H9 (cell line): ENCODE measurements at regions not wholly inside any gene's neighbourhood (a gene's known extent, or its start where the extent isn't known, plus 50 kb on each side); places are given as distances from the start of the nearest gene placed in this dataset.

Source experiments
- DNase-seq: peaks from one replicate; pipeline ENCODE4 v3.0.0-alpha.2; 2017
- H2AFZ ChIP-seq: one replicate; pipeline ENCODE4 v1.6.1; 2013; ENCODE audit warnings: mild to moderate bottlenecking, low read length, control low read depth, moderate library complexity
- H2AK5ac ChIP-seq: 2 replicates; pipeline ENCODE4 v1.6.1; 2013; ENCODE audit warnings: low read length, control low read depth, mixed read lengths; ENCODE audit not compliant: insufficient read length
- H2BK120ac ChIP-seq: one replicate; pipeline ENCODE4 v1.6.1; 2013; ENCODE audit warnings: low read depth, mild to moderate bottlenecking, low read length, control low read depth, inconsistent platforms; ENCODE audit not compliant: poor library complexity, severe bottlenecking
- H2BK12ac ChIP-seq: 2 replicates; pipeline ENCODE4 v1.6.1; 2013; ENCODE audit warnings: low read length, control low read depth, mixed read lengths, low read depth; ENCODE audit not compliant: insufficient read length
- H2BK15ac ChIP-seq: 2 replicates; pipeline ENCODE4 v1.6.1; 2013; ENCODE audit warnings: low read depth, low read length, control low read depth
- H2BK20ac ChIP-seq: one replicate; pipeline ENCODE4 v1.6.1; 2013; ENCODE audit warnings: low read depth, mild to moderate bottlenecking, low read length, control low read depth, inconsistent platforms; ENCODE audit not compliant: poor library complexity, severe bottlenecking
- H2BK5ac ChIP-seq: 2 replicates; pipeline ENCODE4 v1.6.1; 2013; ENCODE audit warnings: low read length, control low read depth, mixed read lengths; ENCODE audit not compliant: insufficient read length
- H3K14ac ChIP-seq: 2 replicates; pipeline ENCODE4 v1.6.1; 2013; ENCODE audit warnings: low read length, control low read depth; ENCODE audit not compliant: insufficient read depth
- H3K18ac ChIP-seq: 2 replicates; pipeline ENCODE4 v1.6.1; 2013; ENCODE audit warnings: low read depth, mild to moderate bottlenecking, mixed read lengths, low read length, control low read depth; ENCODE audit not compliant: insufficient read length
- H3K23ac ChIP-seq: 2 replicates; pipeline ENCODE4 v1.6.1; 2013; ENCODE audit warnings: low read length, control low read depth, mixed read lengths, low read depth; ENCODE audit not compliant: insufficient read length
- H3K23me2 ChIP-seq: 2 replicates; pipeline ENCODE4 v1.6.1; 2013; ENCODE audit warnings: low read depth, mild to moderate bottlenecking, mixed read lengths, low read length, control low read depth; ENCODE audit not compliant: insufficient read length, poor library complexity, severe bottlenecking
- H3K27ac ChIP-seq: 2 replicates; pipeline ENCODE4 v1.5.1; 2013; ENCODE audit warnings: low read length, control low read depth, mixed read lengths, low read depth; ENCODE audit not compliant: insufficient read length
- H3K27me3 ChIP-seq: 2 replicates; pipeline ENCODE4 v1.6.1; 2013; ENCODE audit warnings: low read length, control low read depth, inconsistent platforms; ENCODE audit not compliant: insufficient read depth
- H3K4ac ChIP-seq: 2 replicates; pipeline ENCODE4 v1.6.1; 2013; ENCODE audit warnings: low read depth, mild to moderate bottlenecking, control low read depth, inconsistent platforms, low read length, moderate library complexity
- H3K4me1 ChIP-seq: 2 replicates; pipeline ENCODE4 v1.6.1; 2013; ENCODE audit warnings: low read length, control low read depth, inconsistent platforms; ENCODE audit not compliant: insufficient read depth
- H3K4me2 ChIP-seq: 2 replicates; pipeline ENCODE4 v1.6.1; 2013; ENCODE audit warnings: low read length, control low read depth, mixed read lengths; ENCODE audit not compliant: insufficient read length, insufficient read depth
- H3K56ac ChIP-seq: 2 replicates; pipeline ENCODE4 v1.6.1; 2013; ENCODE audit warnings: low read depth, mild to moderate bottlenecking, mixed read lengths, low read length, control low read depth; ENCODE audit not compliant: insufficient read length
- H3K79me1 ChIP-seq: 2 replicates; pipeline ENCODE4 v1.6.1; 2013; ENCODE audit warnings: low read depth, mild to moderate bottlenecking, moderate library complexity, low read length, control low read depth, inconsistent platforms; ENCODE audit not compliant: insufficient read depth, poor library complexity, severe bottlenecking
- H3K79me2 ChIP-seq: 2 replicates; pipeline ENCODE4 v1.6.1; 2013; ENCODE audit warnings: low read length, control low read depth, inconsistent platforms; ENCODE audit not compliant: insufficient read depth
- H3K9ac ChIP-seq: 2 replicates; pipeline ENCODE4 v1.6.1; 2013; ENCODE audit warnings: low read length, control low read depth, mixed read lengths; ENCODE audit not compliant: insufficient read length; ENCODE audit errors: extremely low read depth
- H3K9me3 ChIP-seq: one replicate; pipeline ENCODE4 v1.6.1; 2013; ENCODE audit warnings: low read depth, low read length, inconsistent platforms; ENCODE audit not compliant: control insufficient read depth
- H3T11ph ChIP-seq: one replicate; pipeline ENCODE4 v1.6.1; 2013; ENCODE audit warnings: mild to moderate bottlenecking, low read length, control low read depth, inconsistent platforms
- H4K20me1 ChIP-seq: one replicate; pipeline ENCODE4 v1.6.1; 2013; ENCODE audit not compliant: control insufficient read depth, insufficient read length, insufficient read depth
- H4K5ac ChIP-seq: 2 replicates; pipeline ENCODE4 v1.6.1; 2013; ENCODE audit warnings: low read depth, mild to moderate bottlenecking, mixed read lengths, low read length, control low read depth; ENCODE audit not compliant: insufficient read length
- H4K8ac ChIP-seq: replicated peaks from 2 replicates; pipeline ENCODE4 v1.6.1; 2013; ENCODE audit warnings: low read length, control low read depth, mixed read lengths, low read depth; ENCODE audit not compliant: insufficient read length
- H4K91ac ChIP-seq: 2 replicates; pipeline ENCODE4 v1.6.1; 2013; ENCODE audit warnings: low read depth, mild to moderate bottlenecking, moderate library complexity, mixed read lengths, low read length, control low read depth; ENCODE audit not compliant: insufficient read length
- H3K27ac Mint-ChIP-seq, 3 experiments: 2 replicates in 2 of 3; 3 replicates in 1 of 3; pipeline ENCODE4 v1.8.0; 2020 to 2021; ENCODE audit warnings: mixed read lengths in 3 of 3, mild to moderate bottlenecking in 1 of 3, moderate library complexity in 1 of 3
- H3K27me3 Mint-ChIP-seq: 2 replicates; pipeline ENCODE4 v1.8.0; 2021; ENCODE audit warnings: low read depth, mild to moderate bottlenecking, moderate library complexity, mixed read lengths
- H3K36me3 Mint-ChIP-seq, 3 experiments: 2 replicates in 2 of 3; 3 replicates in 1 of 3; pipeline ENCODE4 v1.8.0; 2020 to 2021; ENCODE audit warnings: low read depth in 3 of 3, mixed read lengths in 3 of 3; ENCODE audit not compliant: insufficient read depth in 1 of 3
- H3K4me1 Mint-ChIP-seq, 2 experiments: 2 replicates each; pipeline ENCODE4 v1.8.0; 2020; ENCODE audit warnings: mixed read lengths in 2 of 2
- H3K4me3 Mint-ChIP-seq, 2 experiments: 2 replicates in 1 of 2; 3 replicates in 1 of 2; pipeline ENCODE4 v1.8.0; 2020 to 2021; ENCODE audit warnings: mild to moderate bottlenecking in 2 of 2, mixed read lengths in 2 of 2, moderate library complexity in 1 of 2
- H3K9me3 Mint-ChIP-seq, 2 experiments: 2 replicates in 1 of 2; 3 replicates in 1 of 2; pipeline ENCODE4 v1.8.0; 2020; ENCODE audit warnings: mild to moderate bottlenecking in 2 of 2, mixed read lengths in 2 of 2, moderate library complexity in 1 of 2
- WGBS: extraction: QIAGEN DNeasy Blood & Tissue Kit; methylation state at CpG from one replicate; pipeline ENCODE4 v1.1.7; 2013; ENCODE audit warnings: missing lambda C conversion rate, low lambda C conversion rate, mixed read lengths; ENCODE audit not compliant: insufficient read length; ENCODE audit errors: extremely low coverage; 5-methylcytosine and 5-hydroxymethylcytosine counted together
- TF ChIP-seq, protein P1 (sequence below): fragments of 200-600 bp; sonication (generic); conservative IDR thresholded peaks from 3 replicates; pipeline ENCODE4 v1.8.0; 2021; ENCODE audit warnings: antibody characterized with exemption, mild to moderate bottlenecking

DNA sequence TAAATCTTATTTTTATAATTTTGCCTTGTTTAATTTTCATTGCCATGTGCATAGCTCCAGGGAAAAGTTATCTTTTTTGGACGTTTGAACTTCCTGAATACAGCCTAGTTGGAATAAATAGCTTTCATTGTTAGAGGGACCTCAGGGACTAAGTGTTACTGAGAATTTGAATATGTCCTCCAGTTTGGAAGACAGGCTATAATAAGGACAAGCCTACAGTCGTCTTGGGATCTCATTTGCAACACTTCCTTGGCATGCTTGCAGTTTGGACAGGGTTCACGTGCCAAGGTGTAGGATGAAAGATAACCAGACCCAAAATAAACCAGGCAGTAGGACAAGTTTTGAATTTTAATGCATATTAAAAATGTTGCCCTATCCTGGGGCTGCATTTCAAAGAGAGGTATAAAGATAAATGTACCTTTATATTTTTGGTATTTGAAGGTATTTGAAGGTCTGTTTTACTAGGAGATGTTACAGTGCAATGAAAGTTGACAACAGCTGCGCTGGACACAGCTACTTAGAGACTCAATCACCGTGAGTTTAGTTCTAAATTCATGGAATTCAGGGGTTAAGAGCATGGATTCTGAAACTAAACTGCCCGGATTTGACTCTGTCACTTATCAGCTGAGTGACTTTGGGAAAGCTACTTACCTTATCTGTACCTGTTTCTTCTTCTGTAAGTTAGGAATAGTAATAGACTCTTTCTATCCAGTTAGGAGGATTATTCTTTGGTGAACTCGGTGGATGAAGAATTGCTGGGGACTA, 134.1 kb downstream of the ACTBL2 start:
- Histone ChIP-seq H4K91ac (no peak overlapping the region), H3K23ac (no peak overlapping the region), H3K79me1 (no peaks in the 10 kb centered on the region), H4K20me1 (no peaks in the 10 kb centered on the region), H2BK12ac (no peak overlapping the region), H3K9me3 (no peaks in the 10 kb centered on the region), H2BK15ac (no peak overlapping the region), H3K18ac (no peak overlapping the region), H3K4ac (no peak overlapping the region), H3K27me3 (no peaks in the 10 kb centered on the region), H3K14ac (no peak overlapping the region), H4K5ac (no peak overlapping the region), H3K79me2 (no peaks in the 10 kb centered on the region), H3K4me2 (no peak overlapping the region), H4K8ac (no peak overlapping the region), H2AFZ (no peak overlapping the region), H2BK20ac (no peak overlapping the region), H2BK5ac (no peak overlapping the region), H3K4me1 (no peaks in the 10 kb centered on the region), H3K27ac (no peak overlapping the region), H2AK5ac (no peak overlapping the region), H3K23me2 (no peaks in the 10 kb centered on the region), H3K56ac (no peak overlapping the region), H3T11ph (no peak overlapping the region), H2BK120ac (no peak overlapping the region), H3K9ac (no peak overlapping the region)
- H3K4me1 Mint-ChIP-seq = no peaks in the 10 kb centered on the region
- no peaks in the 10 kb centered on the region for H3K36me3 Mint-ChIP-seq
- H3K9me3 Mint-ChIP-seq = peaks cover 0 to 5% of the 10 kb centered on the region in 2 experiments; a peak in 1 of 5 replicates
- H3K27ac Mint-ChIP-seq = no peak overlapping the region
- no peak for DNase-seq
- no peak overlapping the region for H3K4me3 Mint-ChIP-seq
- TF ChIP-seq, protein P1, sequence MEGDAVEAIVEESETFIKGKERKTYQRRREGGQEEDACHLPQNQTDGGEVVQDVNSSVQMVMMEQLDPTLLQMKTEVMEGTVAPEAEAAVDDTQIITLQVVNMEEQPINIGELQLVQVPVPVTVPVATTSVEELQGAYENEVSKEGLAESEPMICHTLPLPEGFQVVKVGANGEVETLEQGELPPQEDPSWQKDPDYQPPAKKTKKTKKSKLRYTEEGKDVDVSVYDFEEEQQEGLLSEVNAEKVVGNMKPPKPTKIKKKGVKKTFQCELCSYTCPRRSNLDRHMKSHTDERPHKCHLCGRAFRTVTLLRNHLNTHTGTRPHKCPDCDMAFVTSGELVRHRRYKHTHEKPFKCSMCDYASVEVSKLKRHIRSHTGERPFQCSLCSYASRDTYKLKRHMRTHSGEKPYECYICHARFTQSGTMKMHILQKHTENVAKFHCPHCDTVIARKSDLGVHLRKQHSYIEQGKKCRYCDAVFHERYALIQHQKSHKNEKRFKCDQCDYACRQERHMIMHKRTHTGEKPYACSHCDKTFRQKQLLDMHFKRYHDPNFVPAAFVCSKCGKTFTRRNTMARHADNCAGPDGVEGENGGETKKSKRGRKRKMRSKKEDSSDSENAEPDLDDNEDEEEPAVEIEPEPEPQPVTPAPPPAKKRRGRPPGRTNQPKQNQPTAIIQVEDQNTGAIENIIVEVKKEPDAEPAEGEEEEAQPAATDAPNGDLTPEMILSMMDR = no peak
- WGBS = no CpG with 5 or more reads among the region's 7 CpGs
- H3K27me3 Mint-ChIP-seq = no peaks in the 10 kb centered on the region
